ENCODE measurements at regions not wholly inside any gene's neighbourhood (a gene's known extent, or its start where the extent isn't known, plus 50 kb on each side); places are given as distances from the start of the nearest gene placed in this dataset.

DNA sequence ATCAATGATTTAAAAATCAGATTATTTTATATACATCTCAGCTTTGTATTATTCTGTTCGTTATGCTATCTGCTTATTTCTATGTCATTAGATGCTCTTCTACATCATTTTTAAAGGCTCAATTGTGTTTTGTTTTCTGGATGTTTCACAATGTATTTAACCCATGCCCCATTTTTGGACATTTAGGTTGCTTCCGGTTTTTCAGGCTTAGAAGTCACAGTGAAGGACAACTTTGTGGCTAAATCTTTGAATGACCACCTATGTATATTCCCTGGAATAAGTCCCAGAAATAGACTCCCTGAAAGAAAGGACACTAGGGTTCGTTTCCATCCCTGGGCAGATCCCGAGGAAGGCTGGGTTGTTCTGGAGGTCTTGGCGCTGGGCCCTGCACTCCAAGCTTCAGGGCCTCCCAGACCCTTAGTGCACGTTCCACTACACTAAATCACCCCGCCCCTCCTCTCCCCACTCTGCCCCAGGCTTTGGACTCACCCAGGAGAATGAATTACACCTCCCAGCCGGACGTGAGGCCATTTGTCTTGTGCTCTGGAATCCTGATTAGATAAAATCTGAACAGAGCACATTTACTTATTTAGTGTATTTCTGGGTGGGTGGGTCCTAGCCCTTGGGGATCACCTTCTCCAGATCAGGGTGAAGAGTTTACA lies 188.2 kb downstream of the ZFP36L2 start:
- TF ChIP-seq, protein P1, sequence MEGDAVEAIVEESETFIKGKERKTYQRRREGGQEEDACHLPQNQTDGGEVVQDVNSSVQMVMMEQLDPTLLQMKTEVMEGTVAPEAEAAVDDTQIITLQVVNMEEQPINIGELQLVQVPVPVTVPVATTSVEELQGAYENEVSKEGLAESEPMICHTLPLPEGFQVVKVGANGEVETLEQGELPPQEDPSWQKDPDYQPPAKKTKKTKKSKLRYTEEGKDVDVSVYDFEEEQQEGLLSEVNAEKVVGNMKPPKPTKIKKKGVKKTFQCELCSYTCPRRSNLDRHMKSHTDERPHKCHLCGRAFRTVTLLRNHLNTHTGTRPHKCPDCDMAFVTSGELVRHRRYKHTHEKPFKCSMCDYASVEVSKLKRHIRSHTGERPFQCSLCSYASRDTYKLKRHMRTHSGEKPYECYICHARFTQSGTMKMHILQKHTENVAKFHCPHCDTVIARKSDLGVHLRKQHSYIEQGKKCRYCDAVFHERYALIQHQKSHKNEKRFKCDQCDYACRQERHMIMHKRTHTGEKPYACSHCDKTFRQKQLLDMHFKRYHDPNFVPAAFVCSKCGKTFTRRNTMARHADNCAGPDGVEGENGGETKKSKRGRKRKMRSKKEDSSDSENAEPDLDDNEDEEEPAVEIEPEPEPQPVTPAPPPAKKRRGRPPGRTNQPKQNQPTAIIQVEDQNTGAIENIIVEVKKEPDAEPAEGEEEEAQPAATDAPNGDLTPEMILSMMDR (IDR thresholded peaks at IDR 0.05) = no peak
- no peak for ATAC-seq
- H3K4me1 Mint-ChIP-seq (ENCODE audit: low read depth) = peaks cover 9% of the 10 kb centered on the region
- no peaks in the 10 kb centered on the region for H3K9me3 Mint-ChIP-seq
- no peak for DNase-seq
- ChIA-PET POLR2A (no interaction called here), CTCF (interaction anchor here (1.6 kb wide), 1 partner anchor 14 kb away, joined by 4 read pairs; no protein-coding TSS in a partner anchor)
- H3K27ac Mint-ChIP-seq = no peak overlapping the region
- H3K36me3 Mint-ChIP-seq (ENCODE audit: low read depth) = no peaks in the 10 kb centered on the region
- H3K27me3 Mint-ChIP-seq = no peaks in the 10 kb centered on the region
- H3K4me3 Mint-ChIP-seq = no peak overlapping the region
- intact Hi-C loops (cut with micrococcal nuclease) = no loop called here

DNA sequence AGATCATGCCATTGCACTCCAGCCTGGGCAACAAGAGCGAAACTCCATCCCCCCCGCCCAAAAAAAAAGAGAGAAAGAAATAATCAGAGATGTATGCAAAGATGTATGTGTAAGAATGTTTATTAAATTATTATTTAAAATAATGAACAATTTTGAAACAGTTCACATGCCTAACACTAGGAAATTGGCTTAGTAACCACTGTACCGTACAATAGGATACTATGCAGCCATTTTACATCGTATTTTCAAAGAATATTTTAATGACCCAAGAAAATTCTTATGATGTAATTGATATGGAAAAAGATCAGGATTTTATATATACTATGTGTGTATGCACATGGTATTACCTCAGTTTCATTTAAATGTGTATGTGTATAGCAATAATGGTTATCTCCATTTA lies 190.5 kb downstream of the ZFP36L2 start:
- DNase-seq = no peak
- intact Hi-C loops (cut with micrococcal nuclease) = no loop called here
- POLR2A ChIA-PET = no interaction called here
- peaks cover 20% of the 10 kb centered on the region for H3K4me1 Mint-ChIP-seq (ENCODE audit: low read depth)
- CTCF ChIA-PET = no interaction called here
- H3K27me3 Mint-ChIP-seq = no peaks in the 10 kb centered on the region
- TF ChIP-seq, protein P1 (IDR thresholded peaks at IDR 0.05) = no peak
- no peak overlapping the region for H3K27ac Mint-ChIP-seq
- no peaks in the 10 kb centered on the region for H3K9me3 Mint-ChIP-seq
- H3K4me3 Mint-ChIP-seq = no peak overlapping the region
- no peak for ATAC-seq
- H3K36me3 Mint-ChIP-seq (ENCODE audit: low read depth) = no peaks in the 10 kb centered on the region

DNA sequence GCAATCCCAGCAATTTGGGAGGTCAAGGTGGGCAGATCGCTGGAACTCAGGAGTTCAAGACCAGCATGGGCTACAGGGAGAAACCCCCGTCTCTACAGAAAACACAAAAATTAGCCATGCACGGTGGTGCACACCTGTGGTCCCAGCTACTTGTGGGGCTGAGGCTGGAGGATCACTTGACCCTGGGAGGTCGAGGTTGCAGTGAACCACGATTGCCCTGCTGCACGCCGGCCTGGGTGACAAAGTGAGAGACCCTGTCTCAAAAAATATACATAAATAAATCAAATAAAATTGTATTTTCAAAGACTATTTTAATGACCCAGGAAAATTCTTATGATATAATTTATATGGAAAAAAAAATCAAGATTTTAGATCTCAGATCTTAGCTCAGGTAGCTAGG lies 191.5 kb downstream of the ZFP36L2 start:
- DNase-seq (no peak), ATAC-seq (no peak)
- TF ChIP-seq, protein P1 (IDR thresholded peaks at IDR 0.05) = no peak
- no peaks in the 10 kb centered on the region for H3K9me3 Mint-ChIP-seq
- POLR2A ChIA-PET = no interaction called here
- no peak overlapping the region for H3K27ac Mint-ChIP-seq
- intact Hi-C loops (cut with micrococcal nuclease) = no loop called here
- no peaks in the 10 kb centered on the region for H3K27me3 Mint-ChIP-seq
- H3K4me1 Mint-ChIP-seq (ENCODE audit: low read depth) = peaks cover 13% of the 10 kb centered on the region
- no peak overlapping the region for H3K4me3 Mint-ChIP-seq
- H3K36me3 Mint-ChIP-seq (ENCODE audit: low read depth) = no peaks in the 10 kb centered on the region
- CTCF ChIA-PET = no interaction called here

DNA sequence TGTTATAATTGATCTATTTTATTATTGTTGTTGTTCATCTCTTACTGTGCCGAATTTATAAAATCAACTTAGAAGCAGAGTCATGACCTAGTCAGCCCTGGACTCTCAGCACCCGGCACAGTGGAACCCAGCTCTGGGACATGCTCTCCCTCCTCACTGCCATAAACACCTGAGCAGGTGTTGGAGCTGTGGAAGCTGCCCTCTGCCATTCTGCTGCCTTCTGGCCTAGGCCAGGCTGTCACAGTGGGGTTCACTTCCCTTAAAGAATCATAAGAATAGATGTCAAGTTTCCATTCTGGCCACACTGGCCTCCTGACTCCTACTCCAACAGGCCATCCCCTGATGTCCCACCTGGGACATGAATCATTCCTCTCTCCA lies 192.2 kb downstream of the ZFP36L2 start:
- DNase-seq (no peak), ATAC-seq (no peak)
- no peak overlapping the region for H3K4me3 Mint-ChIP-seq
- no peak overlapping the region for H3K27ac Mint-ChIP-seq
- POLR2A ChIA-PET = interaction anchor here (0.5 kb wide), 1 partner anchor 21 kb away, joined by 3 read pairs; no protein-coding TSS in a partner anchor
- no peaks in the 10 kb centered on the region for H3K27me3 Mint-ChIP-seq
- no peaks in the 10 kb centered on the region for H3K36me3 Mint-ChIP-seq (ENCODE audit: low read depth)
- CTCF ChIA-PET = no interaction called here
- intact Hi-C loops (cut with micrococcal nuclease) = no loop called here
- H3K4me1 Mint-ChIP-seq (ENCODE audit: low read depth) = peaks cover 12% of the 10 kb centered on the region
- H3K9me3 Mint-ChIP-seq = no peaks in the 10 kb centered on the region
- TF ChIP-seq, protein P1 (IDR thresholded peaks at IDR 0.05) = no peak

DNA sequence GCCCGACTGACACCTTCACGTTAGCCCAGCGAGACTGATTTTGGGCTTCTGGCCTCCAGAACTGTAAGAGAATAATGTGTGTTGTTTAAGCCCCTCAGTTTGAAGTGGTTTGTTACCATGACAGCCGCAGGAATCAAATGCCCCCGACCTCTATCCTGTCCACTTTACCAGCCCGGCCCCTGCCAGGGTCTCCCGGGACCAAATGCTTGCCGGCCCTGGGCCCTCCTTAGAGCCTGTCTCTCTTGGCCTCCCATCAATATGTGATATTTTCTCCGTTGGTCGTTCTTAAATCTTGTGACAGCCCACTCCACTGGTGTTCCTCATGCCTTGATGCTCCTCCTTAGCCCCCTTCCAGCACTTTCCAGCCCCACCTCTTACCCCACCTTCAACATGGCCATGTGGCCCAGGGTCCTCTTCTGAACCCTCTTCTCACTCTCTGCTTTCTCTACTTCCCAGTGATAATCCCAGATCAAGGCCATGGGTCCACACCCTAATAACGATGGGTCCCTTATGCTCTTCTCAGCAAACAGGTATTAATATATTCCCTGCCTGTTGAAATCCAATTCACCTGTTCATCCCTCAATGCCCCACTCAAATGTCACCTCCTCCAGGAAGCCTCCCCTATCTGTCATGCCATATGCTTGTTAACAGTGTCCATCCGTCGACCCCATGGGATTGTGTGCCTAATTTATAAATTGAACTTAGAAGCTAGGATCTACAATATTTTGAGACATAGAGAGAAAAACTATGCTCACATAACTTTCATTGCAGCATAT lies 192.8 kb downstream of the ZFP36L2 start:
- DNase-seq = no peak
- no peaks in the 10 kb centered on the region for H3K27me3 Mint-ChIP-seq
- H3K4me3 Mint-ChIP-seq = no peak overlapping the region
- peaks cover 12% of the 10 kb centered on the region for H3K4me1 Mint-ChIP-seq (ENCODE audit: low read depth)
- ATAC-seq = no peak
- TF ChIP-seq, protein P1 (IDR thresholded peaks at IDR 0.05) = no peak
- CTCF ChIA-PET = no interaction called here
- no peaks in the 10 kb centered on the region for H3K36me3 Mint-ChIP-seq (ENCODE audit: low read depth)
- no peaks in the 10 kb centered on the region for H3K9me3 Mint-ChIP-seq
- H3K27ac Mint-ChIP-seq = no peak overlapping the region
- POLR2A ChIA-PET = interaction anchor here (0.5 kb wide), 1 partner anchor 20 kb away, joined by 3 read pairs; no protein-coding TSS in a partner anchor
- intact Hi-C loops (cut with micrococcal nuclease) = no loop called here

Data from activated CD8-positive, alpha-beta T cell treated with anti-CD3 and anti-CD28 coated beads for 36 hours (primary cell).